ENCODE measurements at regions not wholly inside any gene's neighbourhood (a gene's known extent, or its start where the extent isn't known, plus 50 kb on each side); places are given as distances from the start of the nearest gene placed in this dataset.
A peak's percentile ranks its signal among the peaks of the same experiment; 100 is the strongest.

DNA sequence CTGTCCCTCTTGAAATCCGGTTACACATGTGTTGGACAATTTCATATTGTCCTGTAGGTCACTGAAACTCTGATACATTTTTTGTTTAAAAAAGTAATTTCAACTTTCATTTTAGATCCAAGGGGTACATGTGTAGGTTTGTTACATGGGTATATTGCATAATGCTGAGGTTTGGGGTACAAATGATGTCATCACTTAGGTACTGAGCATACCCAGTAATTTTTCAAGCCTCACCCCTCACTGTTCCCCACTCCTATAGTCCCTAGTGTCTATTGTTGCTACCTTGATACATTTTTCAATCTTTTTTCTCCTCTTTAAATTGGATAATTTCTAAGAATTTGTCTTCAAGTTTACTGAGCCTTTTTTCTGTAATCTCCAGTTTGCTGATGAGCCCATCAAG lies 483.0 kb downstream of the DHX35 start:
- H3K36me3 ChIP-seq (replicated peaks; ENCODE audit: insufficient read depth, low read depth), result no peaks in the 10 kb centered on the region
- TF ChIP-seq CTCF (IDR thresholded peaks at IDR 0.05; ENCODE audit: poor library complexity), result no peak
- TF ChIP-seq EZH2phosphoT487 (IDR thresholded peaks at IDR 0.05; ENCODE audit: low read depth, severe bottlenecking, unreplicated experiment), result no peak
- TF ChIP-seq EZH2 (IDR thresholded peaks at IDR 0.05; ENCODE audit: borderline replicate concordance), result no peak
- H3K4me3 ChIP-seq, result no peak overlapping the region
- no peaks in the 10 kb centered on the region for H3K9me2 ChIP-seq (replicated peaks; ENCODE audit: insufficient read depth)
- H3K4me1 ChIP-seq (ENCODE audit: insufficient read depth), result no peaks in the 10 kb centered on the region
- H3K9me3 ChIP-seq (ENCODE audit: low read depth), result no peaks in the 10 kb centered on the region
- H3K79me2 ChIP-seq, result no peaks in the 10 kb centered on the region
- WGBS (ENCODE audit: low lambda C conversion rate, missing lambda C conversion rate), result 83% methylated on average over 1 of the region's 1 CpG
- no peak overlapping the region for H2AFZ ChIP-seq
- H3K4me2 ChIP-seq, result no peak overlapping the region
- H3K27ac ChIP-seq, result no peak overlapping the region
- no peak for DNase-seq (ENCODE audit: low spot score)
- H3K27me3 ChIP-seq, result no peaks in the 10 kb centered on the region
- H4K20me1 ChIP-seq (ENCODE audit: insufficient read depth, poor library complexity, severe bottlenecking), result no peaks in the 10 kb centered on the region

DNA sequence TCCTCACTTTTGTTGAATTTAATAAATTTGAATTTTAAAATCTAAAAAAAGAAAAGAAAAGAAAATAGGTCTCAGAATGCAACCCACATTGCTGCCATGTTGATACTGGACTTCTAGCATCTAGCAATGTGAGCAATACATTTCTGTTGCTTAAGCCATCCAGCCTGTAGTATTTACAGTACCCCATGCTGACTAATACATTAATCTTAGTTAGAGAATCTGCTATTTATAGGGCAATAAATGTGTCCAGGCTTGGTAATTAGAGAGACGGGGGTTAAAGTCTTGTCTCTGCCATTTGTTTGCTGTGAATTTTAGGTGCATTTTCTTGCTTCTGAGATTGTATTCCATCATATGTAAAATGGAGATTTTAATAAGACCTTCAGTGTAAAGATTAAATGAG lies 471.3 kb downstream of the DHX35 start:
- H3K79me2 ChIP-seq, result no peaks in the 10 kb centered on the region
- H3K9me3 ChIP-seq (ENCODE audit: low read depth), result no peaks in the 10 kb centered on the region
- H3K4me3 ChIP-seq, result no peak overlapping the region
- H2AFZ ChIP-seq, result no peak overlapping the region
- H3K36me3 ChIP-seq (replicated peaks; ENCODE audit: insufficient read depth, low read depth), result no peaks in the 10 kb centered on the region
- H3K27me3 ChIP-seq, result no peaks in the 10 kb centered on the region
- no peak overlapping the region for H3K27ac ChIP-seq
- H4K20me1 ChIP-seq (ENCODE audit: insufficient read depth, poor library complexity, severe bottlenecking), result no peaks in the 10 kb centered on the region
- no peak overlapping the region for H3K4me2 ChIP-seq
- H3K4me1 ChIP-seq (ENCODE audit: insufficient read depth), result peaks cover 4% of the 10 kb centered on the region
- no peaks in the 10 kb centered on the region for H3K9me2 ChIP-seq (replicated peaks; ENCODE audit: insufficient read depth)
- TF ChIP-seq CTCF (IDR thresholded peaks at IDR 0.05; ENCODE audit: poor library complexity) (no peak), EZH2phosphoT487 (IDR thresholded peaks at IDR 0.05; ENCODE audit: low read depth, severe bottlenecking, unreplicated experiment) (no peak), EZH2 (IDR thresholded peaks at IDR 0.05; ENCODE audit: borderline replicate concordance) (no peak)
- 54% methylated on average over 1 of the region's 1 CpG for WGBS (ENCODE audit: low lambda C conversion rate, missing lambda C conversion rate)
- peak; percentile 7 for DNase-seq (ENCODE audit: low spot score)

DNA sequence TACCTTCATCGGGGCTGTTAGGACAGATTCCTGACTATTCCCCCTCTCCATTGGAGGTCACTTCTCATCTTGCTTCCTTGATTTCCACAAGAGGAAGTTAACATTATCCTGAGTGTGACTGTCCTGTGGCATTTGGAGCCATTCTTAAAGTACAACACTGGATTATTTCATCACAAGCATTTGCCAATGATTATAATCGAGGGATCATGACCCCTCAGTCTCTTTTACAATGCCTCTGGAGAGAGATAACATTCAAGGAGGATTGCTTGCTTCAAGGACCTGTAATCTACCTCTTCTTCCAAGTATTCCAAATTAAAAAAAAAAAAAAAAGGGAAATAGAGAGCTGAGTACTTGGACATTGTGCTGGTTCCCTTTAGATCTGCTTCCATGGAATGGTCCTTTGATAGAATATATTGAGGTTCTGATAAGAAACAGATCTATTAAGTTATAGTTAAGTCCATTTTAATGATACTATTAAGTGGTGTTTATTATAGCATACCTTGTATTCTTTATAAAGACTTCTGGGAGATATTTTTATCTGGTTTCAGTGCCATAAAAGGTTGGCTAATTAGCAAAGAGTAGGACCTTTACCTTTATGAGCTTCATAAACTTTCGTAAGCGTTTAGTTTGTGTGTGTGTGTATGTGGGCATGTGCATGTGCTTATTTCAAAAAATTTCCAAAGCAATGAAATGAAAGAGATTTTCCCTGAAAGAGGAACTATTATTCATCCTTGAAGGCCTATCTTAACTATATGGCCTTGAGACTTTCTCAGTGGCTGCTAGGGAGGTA lies 469.1 kb downstream of the DHX35 start:
- WGBS (ENCODE audit: low lambda C conversion rate, missing lambda C conversion rate), result 50% methylated on average over 4 of the region's 4 CpGs
- Histone ChIP-seq H3K27ac (peak overlapping the region; percentile 66), H3K4me3 (no peak overlapping the region), H3K27me3 (no peaks in the 10 kb centered on the region), H3K4me1 (ENCODE audit: insufficient read depth) (peaks cover 4% of the 10 kb centered on the region), H3K9me3 (ENCODE audit: low read depth) (no peaks in the 10 kb centered on the region), H4K20me1 (ENCODE audit: insufficient read depth, poor library complexity, severe bottlenecking) (no peaks in the 10 kb centered on the region), H3K79me2 (no peaks in the 10 kb centered on the region), H3K9me2 (replicated peaks; ENCODE audit: insufficient read depth) (no peaks in the 10 kb centered on the region), H3K36me3 (replicated peaks; ENCODE audit: insufficient read depth, low read depth) (no peaks in the 10 kb centered on the region), H3K4me2 (no peak overlapping the region), H2AFZ (no peak overlapping the region)
- no peak for TF ChIP-seq EZH2 (IDR thresholded peaks at IDR 0.05; ENCODE audit: borderline replicate concordance)
- no peak for TF ChIP-seq EZH2phosphoT487 (IDR thresholded peaks at IDR 0.05; ENCODE audit: low read depth, severe bottlenecking, unreplicated experiment)
- TF ChIP-seq CTCF (IDR thresholded peaks at IDR 0.05; ENCODE audit: poor library complexity), result no peak
- DNase-seq (ENCODE audit: low spot score), result no peak
